ENCODE measurements at regions not wholly inside any gene's neighbourhood (a gene's known extent, or its start where the extent isn't known, plus 50 kb on each side); places are given as distances from the start of the nearest gene placed in this dataset.

DNA sequence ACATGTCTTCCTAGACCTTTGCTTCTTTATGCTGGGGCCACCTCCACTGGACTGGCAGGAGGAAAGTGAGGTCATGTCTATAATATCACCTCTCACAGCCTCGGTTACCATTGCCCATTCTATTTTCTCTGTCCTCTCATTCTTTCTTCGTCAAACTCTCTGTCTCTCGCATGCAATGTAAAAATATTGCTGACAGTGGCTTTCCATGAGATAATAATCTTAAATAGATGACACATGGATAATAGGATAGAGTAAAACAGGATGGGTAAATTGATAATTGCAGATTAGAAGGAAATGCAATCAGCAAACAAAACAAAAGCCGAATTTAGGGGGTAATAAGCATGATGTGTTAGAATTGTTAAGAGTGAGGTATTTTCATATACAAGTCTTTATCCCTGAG is 215.7 kb upstream of the PARD3B start:
- intact Hi-C loops (cut with DNase I) = loop anchor here (5.0 to 10.0 kb wide), 3 partner anchors 65 to 1345 kb away; no protein-coding TSS in a partner anchor
- DNase-seq (ENCODE audit: low spot score) = no peak

DNA sequence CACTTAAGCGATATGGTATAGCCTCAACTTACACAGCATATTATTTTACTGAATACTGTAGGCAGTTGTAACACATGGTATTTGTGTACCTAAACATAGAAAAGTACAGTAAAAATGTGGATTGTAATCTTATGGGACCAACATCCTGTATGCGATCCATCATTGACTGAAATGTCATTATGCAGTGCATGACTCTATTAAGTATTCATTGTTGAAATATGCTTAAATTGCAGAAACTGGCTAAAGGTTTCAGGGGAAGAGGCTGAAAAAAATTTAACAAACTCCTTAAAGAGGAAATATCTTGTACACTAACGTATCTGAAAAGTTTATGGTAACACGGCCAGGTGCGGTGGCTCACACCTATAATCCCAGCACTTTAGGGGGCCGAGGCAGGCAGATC is 214.1 kb upstream of the PARD3B start:
- DNase-seq (ENCODE audit: low spot score) = no peak
- intact Hi-C loops (cut with DNase I) = no loop called here

DNA sequence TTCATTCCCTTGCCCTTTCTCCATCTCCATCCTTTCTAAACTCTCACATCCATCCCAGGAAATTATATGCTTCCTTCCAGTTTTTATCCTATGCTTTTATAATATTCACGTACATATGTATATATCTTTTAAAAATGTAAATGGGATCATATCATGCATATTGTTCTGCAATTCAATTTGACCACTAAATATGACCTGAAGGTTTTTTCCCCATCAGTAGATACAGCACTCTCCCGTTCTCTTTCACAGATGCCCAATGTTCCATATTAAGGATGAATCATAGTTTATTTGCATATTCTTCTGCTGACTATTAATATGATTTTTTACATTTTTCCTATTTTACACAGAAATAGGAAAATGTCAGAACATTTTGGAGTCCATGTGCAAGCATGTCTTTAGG is 213.3 kb upstream of the PARD3B start:
- DNase-seq (ENCODE audit: low spot score) = no peak
- intact Hi-C loops (cut with DNase I) = no loop called here

DNA sequence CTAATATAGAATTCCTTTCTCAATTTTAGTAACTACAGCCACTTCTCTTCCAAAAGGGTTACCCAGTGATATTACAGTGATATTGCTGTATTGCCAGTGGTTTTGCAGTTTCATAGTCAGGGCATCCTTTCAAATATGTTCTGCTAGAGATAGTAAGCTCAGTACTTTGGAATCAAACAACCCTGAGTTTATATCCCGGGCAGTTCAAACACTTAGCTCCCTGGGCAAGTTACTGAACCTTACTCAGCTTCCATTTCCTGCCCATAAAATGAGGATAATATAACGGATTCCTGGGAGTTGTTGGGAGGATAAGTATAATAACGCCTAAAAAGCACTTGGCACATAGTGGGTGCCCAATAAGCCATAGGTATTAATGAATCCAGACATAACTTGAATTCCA is 212.6 kb upstream of the PARD3B start:
- intact Hi-C loops (cut with DNase I) = no loop called here
- no peak for DNase-seq (ENCODE audit: low spot score)

DNA sequence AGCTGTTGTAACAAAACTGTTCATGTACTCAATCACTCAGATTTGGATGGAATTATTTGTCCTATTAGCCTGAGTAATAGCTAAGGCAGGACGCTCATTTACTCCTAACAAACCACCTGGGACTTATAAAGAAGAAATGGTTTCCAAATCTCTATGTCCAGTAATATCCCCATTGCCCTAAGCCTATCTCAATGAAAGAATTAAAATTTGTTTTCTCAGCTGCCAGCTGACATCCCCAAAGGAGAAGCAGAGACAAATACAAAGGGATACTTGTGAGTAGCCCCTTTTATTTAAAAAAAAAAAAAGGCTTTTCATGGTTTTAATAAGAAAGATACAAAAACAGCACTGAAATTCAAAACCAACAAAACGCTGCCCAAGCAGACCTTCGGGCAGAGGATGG is 211.4 kb upstream of the PARD3B start:
- intact Hi-C loops (cut with DNase I) = no loop called here
- no peak for DNase-seq (ENCODE audit: low spot score)

DNA sequence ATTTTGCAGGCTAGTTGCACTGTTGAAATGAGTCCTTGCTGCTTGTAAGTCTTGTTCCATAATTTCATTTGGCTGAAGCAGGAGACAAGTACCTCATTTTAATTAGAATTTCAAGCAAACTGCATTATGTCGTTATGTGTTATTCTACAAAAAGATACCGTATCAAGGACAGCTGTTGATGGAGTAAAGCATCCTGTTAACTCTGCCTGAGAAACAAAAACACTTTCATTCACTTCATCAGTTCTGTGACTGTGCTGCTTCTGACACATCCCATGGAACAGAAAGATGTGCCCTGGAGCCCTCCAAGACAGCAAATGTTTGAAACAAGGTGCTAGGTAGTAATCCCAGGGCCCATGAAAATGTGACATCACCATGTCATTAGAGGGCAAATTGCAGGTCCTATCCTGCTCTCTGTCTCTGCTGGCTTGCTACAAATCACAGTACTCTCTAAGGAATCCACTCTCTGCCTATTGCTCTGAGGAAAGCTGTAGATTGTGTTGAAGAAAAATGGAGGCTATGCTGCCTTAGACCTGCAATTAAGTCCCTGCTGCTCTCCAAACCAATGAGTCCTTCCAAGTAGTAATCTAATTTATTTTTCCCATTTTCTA is 209.7 kb upstream of the PARD3B start:
- no peak for DNase-seq (ENCODE audit: low spot score)
- intact Hi-C loops (cut with DNase I) = no loop called here

DNA sequence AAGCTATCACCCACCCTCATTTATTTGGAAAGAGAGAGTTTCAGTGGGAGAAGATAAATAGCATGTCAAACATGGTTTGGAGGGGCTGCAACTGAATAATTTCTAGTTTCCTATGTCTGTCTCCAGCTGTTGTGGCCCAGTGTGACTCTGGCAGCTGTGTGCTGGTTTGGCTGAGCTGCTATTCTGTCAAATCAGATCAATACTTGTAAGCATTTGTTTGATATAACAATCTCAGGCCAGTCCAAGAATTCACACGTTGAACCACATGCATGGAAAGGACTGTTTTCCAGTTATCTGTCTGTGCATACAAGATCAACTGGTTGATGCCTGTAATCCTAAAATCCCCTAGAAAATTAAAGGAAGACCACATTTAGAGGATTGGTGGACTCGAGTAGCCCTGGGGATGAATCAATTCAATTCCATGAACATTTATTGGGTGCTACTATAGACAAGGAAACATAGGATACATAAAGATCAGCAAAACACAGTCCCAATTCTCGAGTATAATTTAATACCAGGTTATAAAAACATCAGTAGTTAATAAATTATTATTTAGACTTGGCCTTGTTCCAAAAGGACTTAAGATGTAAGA is 209.0 kb upstream of the PARD3B start:
- DNase-seq (ENCODE audit: low spot score) = no peak
- intact Hi-C loops (cut with DNase I) = no loop called here

DNA sequence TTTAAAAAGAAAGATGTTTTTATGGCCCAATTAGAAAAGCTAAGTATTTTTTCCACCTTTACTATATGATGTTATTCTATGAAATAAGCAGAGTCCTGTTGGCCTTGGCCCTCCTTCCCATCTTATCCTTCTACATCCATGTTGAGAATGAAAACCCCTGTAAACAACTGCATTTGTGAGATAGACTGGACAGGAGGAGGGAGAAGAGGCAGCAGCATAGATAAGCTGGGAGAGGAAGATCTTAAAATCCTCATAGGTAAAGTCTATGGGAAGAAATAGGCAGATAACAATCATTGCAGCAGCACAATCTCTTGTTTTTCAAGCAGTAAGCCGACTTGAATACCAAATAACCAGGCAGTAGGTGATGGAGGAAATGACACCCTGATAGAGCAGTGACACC is 207.6 kb upstream of the PARD3B start:
- intact Hi-C loops (cut with DNase I) = no loop called here
- DNase-seq (ENCODE audit: low spot score) = no peak

DNA sequence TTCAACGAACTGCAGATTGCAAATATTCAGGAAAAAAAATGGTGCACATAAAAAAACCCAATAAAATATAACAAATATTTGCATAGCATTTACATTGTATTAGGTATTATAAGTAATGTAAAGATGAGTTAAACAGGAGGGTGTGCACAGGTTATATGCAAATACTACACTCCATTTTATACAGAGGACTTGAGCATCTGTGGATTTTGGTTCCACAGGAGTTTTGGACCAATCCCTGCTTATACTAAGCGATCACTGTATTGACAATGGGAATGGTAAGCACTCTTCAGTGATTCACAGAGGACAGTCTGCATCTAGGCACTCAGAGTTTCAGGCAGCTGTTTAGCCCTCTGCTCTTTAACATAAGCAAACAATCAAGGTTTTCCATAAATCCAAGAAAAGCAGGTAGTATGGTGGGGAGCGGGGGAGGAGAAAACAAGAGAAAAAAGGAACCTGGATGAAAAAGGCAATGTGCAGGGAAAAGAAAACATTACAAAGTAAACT is 206.0 kb upstream of the PARD3B start:
- intact Hi-C loops (cut with DNase I) = no loop called here
- DNase-seq (ENCODE audit: low spot score) = no peak

DNA sequence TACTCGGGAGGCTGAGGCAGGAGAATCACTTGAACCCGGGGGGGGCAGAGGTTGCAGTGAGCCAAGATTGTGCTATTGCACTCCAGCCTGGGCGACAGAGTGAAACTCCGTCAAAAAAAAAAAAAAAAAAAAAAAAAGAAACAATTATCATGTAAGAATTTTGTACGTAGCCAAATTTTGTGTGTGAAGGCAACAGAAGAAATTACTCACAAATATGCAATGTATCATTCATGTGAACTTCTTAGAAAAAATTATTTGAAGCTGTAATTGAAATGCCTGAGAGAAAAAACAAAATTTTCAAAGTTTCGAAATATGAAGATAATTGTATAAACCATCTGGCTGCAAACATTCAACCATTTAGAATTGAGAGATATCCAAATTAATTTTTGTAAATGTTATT is 204.8 kb upstream of the PARD3B start:
- no peak for DNase-seq (ENCODE audit: low spot score)
- intact Hi-C loops (cut with DNase I) = no loop called here

DNA sequence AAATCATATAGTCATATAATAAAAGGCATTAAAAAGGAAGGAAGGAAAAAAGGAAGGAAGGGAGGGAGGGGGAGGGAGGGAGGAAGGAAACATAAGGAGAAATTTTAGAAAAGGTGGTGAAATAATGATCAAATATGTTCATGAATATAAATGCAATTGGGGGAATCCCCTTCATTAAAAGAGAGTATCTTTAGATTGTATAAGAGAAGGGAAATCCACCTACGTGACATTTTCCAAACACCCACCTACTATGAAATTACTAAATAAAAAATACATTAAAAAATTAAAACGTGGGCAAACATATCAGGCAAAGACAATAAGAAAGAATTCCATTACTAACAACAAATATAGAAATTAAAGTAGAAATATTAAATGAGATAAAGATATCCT is 203.4 kb upstream of the PARD3B start:
- intact Hi-C loops (cut with DNase I) = no loop called here
- no peak for DNase-seq (ENCODE audit: low spot score)

DNA sequence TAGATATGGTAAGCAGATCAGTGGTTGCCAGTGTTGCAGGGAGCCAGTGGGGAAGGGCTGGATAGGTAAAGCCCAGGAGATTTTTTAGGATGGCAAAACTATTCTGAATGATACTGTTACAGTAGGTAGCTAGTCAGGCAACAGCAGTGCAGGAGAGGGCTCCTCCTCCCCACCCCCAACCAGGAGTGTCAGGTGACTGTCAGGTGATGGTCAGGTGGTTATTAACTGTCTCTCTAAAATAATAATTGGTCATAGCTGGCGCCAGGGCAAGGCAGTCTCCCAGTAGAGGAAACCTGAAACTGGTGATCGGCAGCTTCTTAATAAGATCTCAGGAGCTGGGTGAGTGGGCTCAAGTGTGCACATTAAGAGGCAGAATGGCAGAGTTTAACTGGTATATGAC is 201.6 kb upstream of the PARD3B start:
- DNase-seq (ENCODE audit: low spot score) = no peak
- intact Hi-C loops (cut with DNase I) = no loop called here

DNA sequence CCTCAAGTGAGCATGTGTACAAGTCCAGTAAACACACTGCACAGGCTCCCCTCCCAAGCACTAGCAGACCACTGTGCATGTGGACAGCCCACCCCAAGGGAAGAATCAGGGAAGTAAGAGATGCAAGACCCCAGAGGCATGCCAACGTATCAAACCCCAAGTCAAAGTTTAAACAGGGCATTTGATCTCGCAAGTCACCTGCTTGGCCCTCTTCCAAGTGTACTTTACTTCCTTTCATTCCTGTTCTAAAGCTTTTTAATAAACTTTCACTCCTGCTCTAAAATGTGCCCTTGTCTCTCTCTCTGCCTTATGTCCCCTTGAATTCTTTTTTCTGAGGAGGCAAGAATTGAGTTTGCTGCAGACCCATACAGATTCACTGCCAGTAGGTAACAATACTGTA is 201.2 kb upstream of the PARD3B start:
- intact Hi-C loops (cut with DNase I) = no loop called here
- no peak for DNase-seq (ENCODE audit: low spot score)

DNA sequence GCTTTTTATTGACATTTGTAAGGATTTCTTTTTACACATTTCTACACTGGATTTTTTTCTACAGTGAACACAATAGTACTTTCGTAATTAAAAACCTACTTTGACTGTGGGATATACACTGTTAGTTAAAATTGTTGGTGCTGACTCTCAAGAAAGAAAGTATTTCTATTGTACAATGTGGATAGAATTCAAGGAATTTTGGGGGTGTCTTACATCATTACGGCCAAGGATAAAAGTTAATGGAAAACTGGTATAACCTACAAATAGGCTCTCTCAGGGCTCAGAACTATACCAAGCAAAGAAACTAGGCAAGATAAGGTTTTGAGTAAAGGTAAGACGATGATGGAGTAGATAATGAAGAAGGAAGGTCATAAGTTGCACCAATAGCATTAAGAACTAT is 198.4 kb upstream of the PARD3B start:
- intact Hi-C loops (cut with DNase I) = no loop called here
- DNase-seq (ENCODE audit: low spot score) = no peak

DNA sequence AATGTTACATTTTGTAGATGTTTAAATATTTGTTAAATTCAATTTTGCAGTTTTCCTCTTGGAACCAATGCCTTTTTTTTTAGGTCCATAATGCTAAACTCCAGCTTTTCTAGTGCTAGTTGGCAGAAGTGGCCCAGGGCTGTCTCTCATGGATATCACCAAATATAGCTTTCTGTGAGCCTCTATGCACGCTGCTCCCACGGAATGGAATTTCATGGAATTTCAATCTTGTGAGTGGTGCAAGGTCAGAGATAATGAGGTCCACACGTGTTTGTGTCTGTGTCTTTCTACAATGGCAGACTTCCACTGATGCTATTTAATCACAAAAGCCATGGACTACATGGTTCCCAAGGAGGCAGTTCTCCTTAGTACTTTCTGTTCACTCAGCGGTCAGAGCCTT is 191.5 kb upstream of the PARD3B start:
- intact Hi-C loops (cut with DNase I) = no loop called here
- DNase-seq (ENCODE audit: low spot score) = no peak

DNA sequence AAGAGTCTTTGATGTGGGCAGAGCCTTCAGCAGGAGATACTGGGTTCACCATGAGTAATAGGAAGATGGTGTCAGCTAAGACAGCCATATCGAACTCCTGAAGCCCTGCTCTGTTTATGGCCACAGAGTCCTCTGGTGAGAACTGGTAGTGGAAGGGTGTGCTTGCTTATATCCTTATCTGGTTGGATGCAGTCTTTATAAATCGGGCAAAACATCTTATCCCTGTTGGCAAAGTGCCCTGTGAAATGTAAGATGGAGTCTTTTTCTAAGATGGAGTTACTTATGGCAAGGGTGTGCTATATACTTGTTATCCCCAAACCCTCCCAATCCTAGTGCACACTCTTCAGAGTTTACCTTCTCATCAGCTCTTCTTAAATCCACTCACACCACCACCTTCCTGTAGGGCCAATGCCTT is 190.8 kb upstream of the PARD3B start:
- DNase-seq (ENCODE audit: low spot score) = no peak
- intact Hi-C loops (cut with DNase I) = no loop called here

DNA sequence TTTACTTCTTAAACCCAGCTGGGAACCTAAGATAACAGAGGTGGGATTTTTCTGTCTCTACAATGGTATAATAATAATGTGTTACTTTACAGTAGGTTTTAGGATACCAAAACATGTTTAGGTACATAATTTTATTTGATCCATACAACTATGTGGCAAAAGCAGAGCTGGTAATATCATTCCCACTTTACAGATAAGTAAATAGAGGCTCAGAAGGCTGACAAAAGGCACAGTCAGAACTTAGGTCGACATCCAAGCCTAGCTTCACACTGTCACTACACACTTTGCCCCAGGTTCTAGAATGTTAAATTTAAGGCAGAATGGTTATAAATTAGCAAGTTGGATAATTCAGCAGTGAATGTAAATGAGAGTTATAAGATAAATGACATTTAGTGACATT is 189.6 kb upstream of the PARD3B start:
- intact Hi-C loops (cut with DNase I) = no loop called here
- DNase-seq (ENCODE audit: low spot score) = no peak

DNA sequence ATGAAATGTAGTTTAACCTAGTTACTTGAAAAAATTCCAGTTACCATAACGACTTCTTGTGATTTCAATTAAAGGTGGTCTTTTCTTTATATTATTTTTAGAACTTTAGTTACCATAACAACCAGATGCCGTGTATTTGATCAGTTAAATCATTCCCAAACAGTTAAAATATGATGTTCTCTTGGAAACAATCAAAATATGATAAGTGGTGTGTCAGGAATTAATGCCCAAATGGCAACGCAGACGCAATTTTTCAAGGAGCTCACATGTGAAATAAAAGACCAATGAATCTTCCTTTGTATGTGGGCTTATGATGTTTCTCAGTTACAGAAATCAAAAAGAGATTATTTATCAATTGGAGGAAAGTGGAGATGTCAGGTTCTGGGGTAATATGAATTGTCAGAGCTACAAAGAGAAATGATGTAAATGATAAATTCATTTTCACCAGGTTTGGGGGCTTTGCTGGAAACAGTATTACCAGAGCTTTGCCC is 189.1 kb upstream of the PARD3B start:
- intact Hi-C loops (cut with DNase I) = no loop called here
- no peak for DNase-seq (ENCODE audit: low spot score)

DNA sequence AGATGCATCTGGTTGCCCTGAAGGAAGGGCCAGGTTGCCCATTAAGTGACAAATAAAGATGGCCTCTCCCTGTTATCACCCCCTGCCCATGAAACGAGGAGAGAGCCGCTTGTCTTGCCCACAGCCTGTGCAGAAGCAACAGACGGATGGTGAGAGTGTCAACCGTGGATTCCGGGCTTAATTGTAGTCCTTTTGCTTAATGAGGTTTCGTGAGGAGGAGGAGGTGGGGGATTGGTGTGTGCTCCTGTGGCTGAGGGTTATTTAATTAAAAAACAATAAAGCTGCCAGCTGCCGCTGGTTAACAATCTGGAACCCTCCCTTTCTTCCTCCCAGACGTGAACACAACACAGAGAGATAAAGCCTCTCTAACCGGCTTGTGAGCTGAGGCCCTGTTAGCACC is 188.0 kb upstream of the PARD3B start:
- intact Hi-C loops (cut with DNase I) = no loop called here

DNA sequence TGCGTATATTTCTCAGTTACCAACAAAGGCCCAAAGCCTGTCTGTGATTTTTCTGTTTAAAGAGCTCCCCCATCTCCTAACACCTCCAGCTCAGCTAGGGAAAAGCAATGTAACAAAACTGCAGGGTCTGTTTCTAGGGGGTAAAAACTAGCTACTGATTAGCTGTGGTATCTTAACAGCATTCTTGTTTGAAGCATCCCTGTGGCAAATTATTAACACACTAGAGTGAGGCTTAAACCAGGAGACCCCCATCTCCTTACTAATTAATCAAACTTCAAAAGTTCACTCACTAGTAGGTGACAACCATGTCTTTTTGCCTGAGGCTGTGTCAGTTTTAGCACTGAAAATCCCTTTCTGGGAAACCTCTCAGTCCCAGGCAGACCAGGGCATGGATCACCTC is 186.2 kb upstream of the PARD3B start:
- no peak for DNase-seq (ENCODE audit: low spot score)
- intact Hi-C loops (cut with DNase I) = no loop called here

More for the DNA sequence above, 188.0 kb upstream of the PARD3B start:
- DNase-seq (ENCODE audit: low spot score) = no peak

DNA sequence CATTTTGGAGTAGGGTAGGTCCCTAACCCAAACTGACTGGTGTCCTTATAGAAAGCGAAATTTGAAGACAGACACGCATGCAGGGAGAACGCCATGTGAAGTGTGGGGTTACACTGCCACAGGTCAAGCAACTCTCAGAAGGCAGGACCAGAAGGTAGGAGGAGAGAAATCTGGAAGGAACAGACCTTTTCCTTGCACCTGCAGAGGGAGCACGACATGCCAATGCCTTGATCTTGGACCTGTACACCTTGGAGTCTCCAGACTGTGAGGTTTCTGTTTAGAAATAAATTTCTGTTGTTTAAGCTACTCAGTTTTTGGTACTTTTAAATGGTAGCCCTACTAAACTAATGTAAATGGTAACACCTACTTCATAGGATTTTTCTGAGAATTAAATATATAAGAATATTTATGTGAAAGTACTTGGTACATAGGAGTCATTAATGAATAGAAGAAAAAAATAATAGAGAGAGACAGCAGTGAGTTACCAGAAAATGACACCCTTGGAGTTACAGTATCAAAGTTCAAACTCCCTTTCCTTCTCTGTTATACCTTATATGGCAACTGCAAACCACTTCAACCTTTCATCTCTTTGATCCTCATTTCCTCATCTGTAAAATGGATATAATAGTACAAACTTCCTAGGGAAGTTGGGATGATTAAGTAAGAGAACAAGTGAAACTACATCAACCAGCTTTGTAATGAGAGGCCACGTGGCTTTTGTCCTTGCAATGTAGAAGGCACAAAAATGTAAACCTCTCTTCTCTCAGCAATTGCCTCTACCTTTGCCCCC is 184.9 kb upstream of the PARD3B start:
- DNase-seq (ENCODE audit: low spot score) = no peak
- intact Hi-C loops (cut with DNase I) = no loop called here
